ENCODE measurements at regions not wholly inside any gene's neighbourhood (a gene's known extent, or its start where the extent isn't known, plus 50 kb on each side); places are given as distances from the start of the nearest gene placed in this dataset.

GRCh38 chr2:129188451-129188850 lies 791.0 kb upstream of the RAB6C start:
- H3K4me3 ChIP-seq (ENCODE audit: low read depth, low read length): no peak overlapping the region
- TF ChIP-seq CTCF (conservative IDR thresholded peaks at IDR 0.05; ENCODE audit: low read depth, low read length): no peak
- DNase-seq (ENCODE audit: low read depth): no peak

GRCh38 chr2:129189617-129190319 lies 789.7 kb upstream of the RAB6C start:
- no peak overlapping the region for H3K4me3 ChIP-seq (ENCODE audit: low read depth, low read length)
- TF ChIP-seq CTCF (conservative IDR thresholded peaks at IDR 0.05; ENCODE audit: low read depth, low read length): no peak
- DNase-seq (ENCODE audit: low read depth): no peak

GRCh38 chr2:129190494-129190893 lies 789.0 kb upstream of the RAB6C start:
- no peak overlapping the region for H3K4me3 ChIP-seq (ENCODE audit: low read depth, low read length)

GRCh38 chr2:129191530-129191929 lies 787.9 kb upstream of the RAB6C start:
- TF ChIP-seq CTCF (conservative IDR thresholded peaks at IDR 0.05; ENCODE audit: low read depth, low read length): no peak
- no peak for DNase-seq (ENCODE audit: low read depth)
- H3K4me3 ChIP-seq (ENCODE audit: low read depth, low read length): no peak overlapping the region

More at GRCh38 chr2:129190494-129190893, 789.0 kb upstream of the RAB6C start:
- TF ChIP-seq CTCF (conservative IDR thresholded peaks at IDR 0.05; ENCODE audit: low read depth, low read length): no peak
- DNase-seq (ENCODE audit: low read depth): no peak

- DNase-seq (ENCODE audit: low read depth): no peak
- no peak for TF ChIP-seq CTCF (conservative IDR thresholded peaks at IDR 0.05; ENCODE audit: low read depth, low read length)
- no peak overlapping the region for H3K4me3 ChIP-seq (ENCODE audit: low read depth, low read length)
Observed at GRCh38 chr2:129192117-129192516, 787.3 kb upstream of the RAB6C start.

- DNase-seq (ENCODE audit: low read depth): no peak
- TF ChIP-seq CTCF (conservative IDR thresholded peaks at IDR 0.05; ENCODE audit: low read depth, low read length): no peak
- H3K4me3 ChIP-seq (ENCODE audit: low read depth, low read length): no peak overlapping the region
Observed at GRCh38 chr2:129192841-129193253, 786.6 kb upstream of the RAB6C start.

- no peak for DNase-seq (ENCODE audit: low read depth)
- no peak overlapping the region for H3K4me3 ChIP-seq (ENCODE audit: low read depth, low read length)
- TF ChIP-seq CTCF (conservative IDR thresholded peaks at IDR 0.05; ENCODE audit: low read depth, low read length): no peak
Observed at GRCh38 chr2:129193961-129194360, 785.5 kb upstream of the RAB6C start.
